ENCODE measurements at regions not wholly inside any gene's neighbourhood (a gene's known extent, or its start where the extent isn't known, plus 50 kb on each side); places are given as distances from the start of the nearest gene placed in this dataset.

- Histone ChIP-seq H3K36me3 (no peaks in the 10 kb centered on the region), H3K9me3 (no peaks in the 10 kb centered on the region), H3K4me3 (no peak overlapping the region), H3K4me1 (peaks cover 0 to 29% (median 0%) of the 10 kb centered on the region in 9 donors), H3K27me3 (no peaks in the 10 kb centered on the region), H3K27ac (no peak overlapping the region)
- intact Hi-C loops (cut with DNase I): no loop called here
- ATAC-seq (no peak), DNase-seq (no peak)
- TF ChIP-seq, protein P1, sequence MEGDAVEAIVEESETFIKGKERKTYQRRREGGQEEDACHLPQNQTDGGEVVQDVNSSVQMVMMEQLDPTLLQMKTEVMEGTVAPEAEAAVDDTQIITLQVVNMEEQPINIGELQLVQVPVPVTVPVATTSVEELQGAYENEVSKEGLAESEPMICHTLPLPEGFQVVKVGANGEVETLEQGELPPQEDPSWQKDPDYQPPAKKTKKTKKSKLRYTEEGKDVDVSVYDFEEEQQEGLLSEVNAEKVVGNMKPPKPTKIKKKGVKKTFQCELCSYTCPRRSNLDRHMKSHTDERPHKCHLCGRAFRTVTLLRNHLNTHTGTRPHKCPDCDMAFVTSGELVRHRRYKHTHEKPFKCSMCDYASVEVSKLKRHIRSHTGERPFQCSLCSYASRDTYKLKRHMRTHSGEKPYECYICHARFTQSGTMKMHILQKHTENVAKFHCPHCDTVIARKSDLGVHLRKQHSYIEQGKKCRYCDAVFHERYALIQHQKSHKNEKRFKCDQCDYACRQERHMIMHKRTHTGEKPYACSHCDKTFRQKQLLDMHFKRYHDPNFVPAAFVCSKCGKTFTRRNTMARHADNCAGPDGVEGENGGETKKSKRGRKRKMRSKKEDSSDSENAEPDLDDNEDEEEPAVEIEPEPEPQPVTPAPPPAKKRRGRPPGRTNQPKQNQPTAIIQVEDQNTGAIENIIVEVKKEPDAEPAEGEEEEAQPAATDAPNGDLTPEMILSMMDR (IDR thresholded peaks at IDR 0.05): no peak
- WGBS, 2 donors: 74 to 93% methylated on average over 7 of the region's 7 CpGs
Measured at GRCh38 chr12:11598900-11599299, 50.6 kb upstream of the ETV6 start.

Data from heart right ventricle (tissue), 16 donors.